GM12874 (cell line): ENCODE measurements at regions not wholly inside any gene's neighbourhood (a gene's known extent, or its start where the extent isn't known, plus 50 kb on each side); places are given as distances from the start of the nearest gene placed in this dataset.

Source experiments
- CTCF ChIP-seq: IDR thresholded peaks from 2 replicates; pipeline ENCODE4 v1.5.1; 2011; ENCODE audit warnings: low read depth, mild to moderate bottlenecking, control low read depth, low read length, moderate library complexity; ENCODE audit not compliant: insufficient read depth

GRCh38 chr5:165885623-165886350 is 2380.4 kb downstream of the MAT2B start:
- no peak for TF ChIP-seq CTCF

- no peak for TF ChIP-seq CTCF
Observed at GRCh38 chr5:165887147-165887546, 2381.7 kb downstream of the MAT2B start.

GRCh38 chr5:165892383-165892782 is 2387.0 kb downstream of the MAT2B start:
- TF ChIP-seq CTCF, result no peak

- no peak for TF ChIP-seq CTCF
Observed at GRCh38 chr5:165894916-165895315, 2389.5 kb downstream of the MAT2B start.

GRCh38 chr5:165903835-165904234 is 2387.6 kb upstream of the WWC1 start:
- TF ChIP-seq CTCF, result no peak

- TF ChIP-seq CTCF, result no peak
Observed at GRCh38 chr5:165906871-165907270, 2384.6 kb upstream of the WWC1 start.

GRCh38 chr5:165913059-165913458 is 2378.4 kb upstream of the WWC1 start:
- TF ChIP-seq CTCF, result no peak
